ENCODE measurements at regions not wholly inside any gene's neighbourhood (a gene's known extent, or its start where the extent isn't known, plus 50 kb on each side); places are given as distances from the start of the nearest gene placed in this dataset.

DNA sequence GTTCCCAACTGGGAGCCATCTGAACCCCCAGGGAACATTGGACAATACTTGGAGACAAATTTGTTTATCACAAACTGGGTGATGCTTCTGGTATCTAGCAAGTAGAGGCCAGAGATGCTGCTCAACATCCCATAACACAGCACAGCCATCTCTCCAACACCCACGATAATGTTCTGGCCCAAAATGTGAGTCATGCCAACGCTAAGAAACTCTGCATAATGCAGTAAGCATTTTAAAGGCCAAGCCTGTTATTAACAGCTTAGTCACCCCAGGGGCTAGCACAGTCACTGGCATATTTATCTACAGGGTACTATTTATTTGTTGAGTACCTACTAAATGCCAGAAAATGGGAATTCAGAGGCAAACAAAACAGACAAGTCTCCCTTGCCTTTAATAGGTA lies 873.1 kb upstream of the TMEM132C start:
- 73 to 88% (median 80%) methylated on average over 2 of the region's 2 CpGs for WGBS, 5 donors
- H3K27me3 ChIP-seq (replicated peaks in 1 of 7), result peaks cover 0 to 5% (median 0%) of the 10 kb centered on the region in 7 donors
- no peak for DNase-seq
- no peak overlapping the region for H3K4me3 ChIP-seq
- H3K27ac ChIP-seq, result no peak overlapping the region
- TF ChIP-seq POLR2AphosphoS5 (IDR thresholded peaks at IDR 0.05) (no peak), POLR2A (IDR thresholded peaks at IDR 0.05) (no peak)
- TF ChIP-seq, protein P1, sequence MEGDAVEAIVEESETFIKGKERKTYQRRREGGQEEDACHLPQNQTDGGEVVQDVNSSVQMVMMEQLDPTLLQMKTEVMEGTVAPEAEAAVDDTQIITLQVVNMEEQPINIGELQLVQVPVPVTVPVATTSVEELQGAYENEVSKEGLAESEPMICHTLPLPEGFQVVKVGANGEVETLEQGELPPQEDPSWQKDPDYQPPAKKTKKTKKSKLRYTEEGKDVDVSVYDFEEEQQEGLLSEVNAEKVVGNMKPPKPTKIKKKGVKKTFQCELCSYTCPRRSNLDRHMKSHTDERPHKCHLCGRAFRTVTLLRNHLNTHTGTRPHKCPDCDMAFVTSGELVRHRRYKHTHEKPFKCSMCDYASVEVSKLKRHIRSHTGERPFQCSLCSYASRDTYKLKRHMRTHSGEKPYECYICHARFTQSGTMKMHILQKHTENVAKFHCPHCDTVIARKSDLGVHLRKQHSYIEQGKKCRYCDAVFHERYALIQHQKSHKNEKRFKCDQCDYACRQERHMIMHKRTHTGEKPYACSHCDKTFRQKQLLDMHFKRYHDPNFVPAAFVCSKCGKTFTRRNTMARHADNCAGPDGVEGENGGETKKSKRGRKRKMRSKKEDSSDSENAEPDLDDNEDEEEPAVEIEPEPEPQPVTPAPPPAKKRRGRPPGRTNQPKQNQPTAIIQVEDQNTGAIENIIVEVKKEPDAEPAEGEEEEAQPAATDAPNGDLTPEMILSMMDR (IDR thresholded peaks at IDR 0.05 in 8 of 11, conservative IDR thresholded peaks at IDR 0.05 in 3 of 11), result no peak
- H3K4me1 ChIP-seq, result no peaks in the 10 kb centered on the region
- intact Hi-C loops (cut with DNase I; ENCODE audit: low total_unique reads), result no loop called here
- no peaks in the 10 kb centered on the region for H3K36me3 ChIP-seq
- H3K9me3 ChIP-seq, result no peaks in the 10 kb centered on the region

GRCh38 chr12:127396734-127397133 lies 870.2 kb upstream of the TMEM132C start:
- TF ChIP-seq POLR2AphosphoS5 (IDR thresholded peaks at IDR 0.05) (no peak), POLR2A (IDR thresholded peaks at IDR 0.05) (no peak)
- TF ChIP-seq, protein P1 (IDR thresholded peaks at IDR 0.05 in 8 of 11, conservative IDR thresholded peaks at IDR 0.05 in 3 of 11), result no peak
- no peak for DNase-seq
- Histone ChIP-seq H3K4me1 (no peaks in the 10 kb centered on the region), H3K36me3 (no peaks in the 10 kb centered on the region), H3K4me3 (no peak overlapping the region), H3K9me3 (no peaks in the 10 kb centered on the region), H3K27ac (no peak overlapping the region), H3K27me3 (replicated peaks in 1 of 7) (peaks cover 0 to 5% (median 0%) of the 10 kb centered on the region in 7 donors)
- intact Hi-C loops (cut with DNase I; ENCODE audit: low total_unique reads), result no loop called here
- WGBS, 5 donors, result 44 to 57% (median 54%) methylated on average over 5 of the region's 5 CpGs

GRCh38 chr12:127398016-127398710 lies 868.8 kb upstream of the TMEM132C start:
- no peak for DNase-seq
- intact Hi-C loops (cut with DNase I; ENCODE audit: low total_unique reads), result no loop called here
- TF ChIP-seq POLR2AphosphoS5 (IDR thresholded peaks at IDR 0.05), result no peak
- TF ChIP-seq, protein P1 (IDR thresholded peaks at IDR 0.05 in 8 of 11, conservative IDR thresholded peaks at IDR 0.05 in 3 of 11), result no peak
- no peak for TF ChIP-seq POLR2A (IDR thresholded peaks at IDR 0.05)
- Histone ChIP-seq H3K36me3 (no peaks in the 10 kb centered on the region), H3K27me3 (replicated peaks in 1 of 7) (peaks cover 0 to 5% (median 0%) of the 10 kb centered on the region in 7 donors), H3K27ac (no peak overlapping the region), H3K4me1 (no peaks in the 10 kb centered on the region), H3K4me3 (no peak overlapping the region), H3K9me3 (no peaks in the 10 kb centered on the region)
- 35 to 44% (median 42%) methylated on average over 10 of the region's 10 CpGs for WGBS, 5 donors

DNA sequence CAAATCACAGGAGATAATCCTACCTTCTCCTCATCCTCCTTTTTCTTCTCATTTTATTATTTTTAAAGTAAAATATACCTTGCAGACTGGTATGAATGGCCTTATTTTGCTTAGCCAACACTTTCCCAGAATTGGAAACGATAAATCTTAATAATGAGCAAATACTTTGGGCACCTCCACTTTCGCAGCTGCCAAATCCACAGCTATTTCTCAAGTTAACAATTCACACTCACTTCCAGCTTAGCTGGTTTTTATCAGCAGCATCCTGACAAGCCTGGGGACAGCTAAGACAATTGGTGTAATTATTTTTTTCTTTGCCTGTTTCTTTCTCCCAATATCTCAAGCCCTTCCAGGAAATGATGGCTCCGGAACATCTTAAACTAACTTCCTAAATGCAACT lies 867.5 kb upstream of the TMEM132C start:
- Histone ChIP-seq H3K9me3 (no peaks in the 10 kb centered on the region), H3K4me1 (no peaks in the 10 kb centered on the region), H3K36me3 (no peaks in the 10 kb centered on the region), H3K27me3 (replicated peaks in 1 of 7) (no peaks in the 10 kb centered on the region), H3K27ac (no peak overlapping the region), H3K4me3 (no peak overlapping the region)
- intact Hi-C loops (cut with DNase I; ENCODE audit: low total_unique reads), result no loop called here
- 49 to 69% (median 51%) methylated on average over 3 of the region's 3 CpGs for WGBS, 5 donors
- DNase-seq, result no peak
- TF ChIP-seq, protein P1 (IDR thresholded peaks at IDR 0.05 in 8 of 11, conservative IDR thresholded peaks at IDR 0.05 in 3 of 11), result no peak
- TF ChIP-seq POLR2A (IDR thresholded peaks at IDR 0.05) (no peak), POLR2AphosphoS5 (IDR thresholded peaks at IDR 0.05) (no peak)
